ENCODE measurements at regions not wholly inside any gene's neighbourhood (a gene's known extent, or its start where the extent isn't known, plus 50 kb on each side); places are given as distances from the start of the nearest gene placed in this dataset.
"Not testable (repeated sequence)": the region's sequence is repeated elsewhere in the genome, so short reads cannot be mapped to it uniquely, and the experiment has no call there.

DNA sequence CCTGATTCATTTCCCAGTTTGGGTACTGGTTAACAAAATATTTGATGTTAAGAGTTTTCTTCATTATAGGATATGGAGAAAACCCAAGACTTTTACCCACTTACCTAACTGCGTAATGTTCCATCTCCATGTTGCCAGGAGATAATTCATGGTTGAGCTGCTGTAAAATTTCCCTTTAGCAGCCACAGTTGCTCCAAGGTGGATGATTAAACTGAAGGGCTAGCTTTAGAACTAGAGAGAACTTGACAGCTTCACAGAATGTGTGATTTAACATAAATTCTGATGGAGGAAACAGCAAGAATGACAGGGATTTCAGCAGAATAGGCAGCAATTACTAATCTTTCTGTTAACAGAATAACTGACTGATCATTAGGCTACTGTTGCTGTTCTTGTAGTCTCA lies 236.1 kb downstream of the MEF2C start:
- Histone ChIP-seq H3K4me3 (no peak overlapping the region), H3K27me3 (peaks cover 37% of the 10 kb centered on the region), H3K36me3 (no peaks in the 10 kb centered on the region), H3K4me1 (no peaks in the 10 kb centered on the region), H3K27ac (no peak overlapping the region), H3K9me3 (no peaks in the 10 kb centered on the region)
- ATAC-seq = no peak
- TF ChIP-seq, protein P1, sequence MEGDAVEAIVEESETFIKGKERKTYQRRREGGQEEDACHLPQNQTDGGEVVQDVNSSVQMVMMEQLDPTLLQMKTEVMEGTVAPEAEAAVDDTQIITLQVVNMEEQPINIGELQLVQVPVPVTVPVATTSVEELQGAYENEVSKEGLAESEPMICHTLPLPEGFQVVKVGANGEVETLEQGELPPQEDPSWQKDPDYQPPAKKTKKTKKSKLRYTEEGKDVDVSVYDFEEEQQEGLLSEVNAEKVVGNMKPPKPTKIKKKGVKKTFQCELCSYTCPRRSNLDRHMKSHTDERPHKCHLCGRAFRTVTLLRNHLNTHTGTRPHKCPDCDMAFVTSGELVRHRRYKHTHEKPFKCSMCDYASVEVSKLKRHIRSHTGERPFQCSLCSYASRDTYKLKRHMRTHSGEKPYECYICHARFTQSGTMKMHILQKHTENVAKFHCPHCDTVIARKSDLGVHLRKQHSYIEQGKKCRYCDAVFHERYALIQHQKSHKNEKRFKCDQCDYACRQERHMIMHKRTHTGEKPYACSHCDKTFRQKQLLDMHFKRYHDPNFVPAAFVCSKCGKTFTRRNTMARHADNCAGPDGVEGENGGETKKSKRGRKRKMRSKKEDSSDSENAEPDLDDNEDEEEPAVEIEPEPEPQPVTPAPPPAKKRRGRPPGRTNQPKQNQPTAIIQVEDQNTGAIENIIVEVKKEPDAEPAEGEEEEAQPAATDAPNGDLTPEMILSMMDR (IDR thresholded peaks at IDR 0.05) = no peak
- intact Hi-C loops (cut with DNase I) = no loop called here
- no peak for DNase-seq

DNA sequence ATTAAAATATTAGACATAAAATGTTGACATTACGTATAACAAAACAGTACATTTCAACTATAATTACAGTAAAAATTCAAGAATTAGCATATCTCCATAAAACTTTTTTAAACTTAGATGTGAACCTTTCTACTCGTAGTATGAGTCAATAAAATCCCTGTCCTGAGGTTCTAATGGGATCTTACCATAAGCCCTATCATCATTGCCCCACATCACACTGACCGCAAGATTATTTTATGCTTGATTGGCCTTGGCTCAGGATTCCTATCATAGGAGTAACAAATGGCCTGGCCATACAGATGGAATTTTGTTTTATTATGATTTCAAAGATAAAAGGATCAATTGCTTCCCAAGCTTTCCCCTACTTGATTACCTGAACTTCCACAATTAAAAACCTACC lies 238.3 kb downstream of the MEF2C start:
- ATAC-seq (no peak), DNase-seq (no peak)
- intact Hi-C loops (cut with DNase I) = no loop called here
- H3K27me3 ChIP-seq = peaks cover 28% of the 10 kb centered on the region
- no peaks in the 10 kb centered on the region for H3K4me1 ChIP-seq
- H3K9me3 ChIP-seq = no peaks in the 10 kb centered on the region
- no peak overlapping the region for H3K4me3 ChIP-seq
- H3K27ac ChIP-seq = no peak overlapping the region
- H3K36me3 ChIP-seq = no peaks in the 10 kb centered on the region
- TF ChIP-seq, protein P1 (IDR thresholded peaks at IDR 0.05) = no peak

DNA sequence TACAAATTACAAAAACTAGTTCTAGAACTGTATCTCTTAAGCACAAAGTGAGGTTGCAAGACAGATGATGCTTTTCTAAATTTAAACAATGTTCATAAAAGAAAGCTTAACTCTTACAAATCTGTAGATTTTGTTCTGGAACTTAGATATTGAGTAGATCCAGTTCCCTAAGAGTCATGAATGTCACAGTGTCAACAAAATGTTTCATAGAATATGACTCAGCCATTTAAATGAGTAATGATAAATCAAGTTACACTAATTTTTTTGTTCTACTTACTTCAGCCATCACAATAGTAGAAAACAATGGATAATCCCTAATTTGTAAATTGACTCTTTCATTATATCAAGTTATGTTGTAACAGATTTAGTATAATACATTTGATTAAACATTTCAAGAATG lies 239.7 kb downstream of the MEF2C start:
- Histone ChIP-seq H3K36me3 (no peaks in the 10 kb centered on the region), H3K27me3 (peaks cover 20% of the 10 kb centered on the region), H3K27ac (no peak overlapping the region), H3K9me3 (no peaks in the 10 kb centered on the region), H3K4me1 (no peaks in the 10 kb centered on the region), H3K4me3 (no peak overlapping the region)
- intact Hi-C loops (cut with DNase I) = no loop called here
- TF ChIP-seq, protein P1 (IDR thresholded peaks at IDR 0.05) = no peak
- no peak for DNase-seq
- no peak for ATAC-seq

- Histone ChIP-seq H3K27ac (no peak overlapping the region), H3K27me3 (no peaks in the 10 kb centered on the region), H3K4me1 (no peaks in the 10 kb centered on the region), H3K9me3 (no peaks in the 10 kb centered on the region), H3K36me3 (no peaks in the 10 kb centered on the region), H3K4me3 (no peak overlapping the region)
- TF ChIP-seq, protein P1 (IDR thresholded peaks at IDR 0.05) = no peak
- DNase-seq = no peak
- intact Hi-C loops (cut with DNase I) = no loop called here
- ATAC-seq = no peak
Measured at GRCh38 chr5:88634014-88634413, 249.0 kb downstream of the MEF2C start.

DNA sequence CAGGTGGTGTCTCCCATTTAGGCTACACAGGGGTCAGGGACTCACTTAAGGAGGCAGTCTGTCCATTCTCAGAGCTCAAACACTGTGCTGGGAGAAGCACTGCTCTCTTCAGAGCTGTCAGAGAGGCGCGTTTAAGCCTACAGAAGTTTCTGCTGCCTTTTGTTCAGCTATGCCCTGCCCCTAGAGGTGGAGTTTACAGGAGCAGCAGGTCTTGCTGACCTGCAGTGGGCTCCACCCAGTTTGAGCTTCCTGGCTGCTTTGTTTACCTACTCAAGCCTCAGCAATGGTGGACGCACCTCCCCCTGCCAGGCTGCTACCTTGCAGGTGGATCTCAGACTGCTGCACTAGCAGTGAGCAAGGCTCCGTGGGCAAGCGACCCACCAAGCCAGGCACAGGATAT lies 260.1 kb downstream of the MEF2C start:
- intact Hi-C loops (cut with DNase I); H3K27me3 ChIP-seq; ATAC-seq; H3K36me3 ChIP-seq; H3K9me3 ChIP-seq; H3K4me3 ChIP-seq; H3K4me1 ChIP-seq; H3K27ac ChIP-seq; DNase-seq: not testable (repeated sequence)

- H3K36me3 ChIP-seq; H3K9me3 ChIP-seq; H3K27ac ChIP-seq; H3K27me3 ChIP-seq; H3K4me3 ChIP-seq; ATAC-seq; DNase-seq; intact Hi-C loops (cut with DNase I); H3K4me1 ChIP-seq: not testable (repeated sequence)
Measured at GRCh38 chr5:88615767-88616166, 267.2 kb downstream of the MEF2C start.

GRCh38 chr5:88613051-88613450 lies 269.9 kb downstream of the MEF2C start:
- H3K4me3 ChIP-seq = no peak overlapping the region
- ATAC-seq = no peak
- H3K4me1 ChIP-seq = no peaks in the 10 kb centered on the region
- DNase-seq = no peak
- H3K27me3 ChIP-seq = no peaks in the 10 kb centered on the region
- TF ChIP-seq, protein P1 (IDR thresholded peaks at IDR 0.05) = no peak
- H3K27ac ChIP-seq = no peak overlapping the region
- no peaks in the 10 kb centered on the region for H3K9me3 ChIP-seq
- H3K36me3 ChIP-seq = no peaks in the 10 kb centered on the region
- intact Hi-C loops (cut with DNase I) = no loop called here
